HepG2 (cell line): ENCODE measurements at regions not wholly inside any gene's neighbourhood (a gene's known extent, or its start where the extent isn't known, plus 50 kb on each side); places are given as distances from the start of the nearest gene placed in this dataset.

Experiments
- ATAC-seq: fragments of 200-7000 bp; cut with Tn5 transposase; 3 replicates; pipeline ENCODE4 v1.9.1; 2020; ENCODE audit warnings: mild to moderate bottlenecking, moderate library complexity
- BruUV-seq: library from RNA; stranded (reverse); fragments of 400-500 nt; replicated peaks from 2 replicates; lab custom pipeline; 2021; lab: Mats Ljungman, UMichigan
- CTCF ChIA-PET: fragments of 300-600 bp; formaldehyde crosslinking; extraction: SDS; loops from one replicate; lab custom pipeline; 2021; ENCODE audit warnings: low total read pairs, inconsistent platforms, low intra/inter-chr PET ratio; lab: Yijun Ruan, JAX
- POLR2A ChIA-PET: fragments of 350-600 bp; sonication (Branson Sonifier 250); formaldehyde crosslinking; loops from one replicate; lab custom pipeline; 2020; ENCODE audit warnings: antibody characterized with exemption, inconsistent platforms; lab: Yijun Ruan, JAX
- DNase-seq: peaks from one replicate; pipeline ENCODE4 v3.0.0-alpha.2; 2015; ENCODE audit warnings: low spot score
- FAIRE-seq: peaks from 3 replicates; lab custom pipeline; 2011; peaks lifted over from hg19 to GRCh38; lab: Jason Lieb, UNC
- H2AFZ ChIP-seq: one replicate; pipeline ENCODE4 v1.6.1; 2011; ENCODE audit warnings: low read length, inconsistent platforms
- H3K27ac ChIP-seq: fragments of 300-600 bp; 3 replicates; pipeline ENCODE4 v1.8.0; 2011; ENCODE audit warnings: mixed run types, mild to moderate bottlenecking, mixed read lengths, low read length, inconsistent platforms; ENCODE audit not compliant: insufficient read depth; ENCODE audit errors: extremely low read length
- H3K27me3 ChIP-seq, 2 experiments: fragments of 200-600 bp in 1 of 2; 2 replicates in 1 of 2; 3 replicates in 1 of 2; pipeline versions ENCODE4 v1.6.0 to v1.8.0; 2011; ENCODE audit warnings: low read length in 2 of 2, mild to moderate bottlenecking in 2 of 2, moderate library complexity in 2 of 2, inconsistent platforms in 1 of 2; ENCODE audit not compliant: insufficient read depth in 2 of 2, control insufficient read depth in 1 of 2
- H3K36me3 ChIP-seq, 2 experiments: fragments of 200-600 bp in 1 of 2; replicated peaks in 1 of 2; 2 replicates in 1 of 2; 3 replicates in 1 of 2; pipeline versions ENCODE4 v1.5.1 to v1.8.0; 2011; ENCODE audit warnings: low read length in 2 of 2, inconsistent platforms in 1 of 2; ENCODE audit not compliant: insufficient read depth in 2 of 2, control insufficient read depth in 1 of 2
- H3K4me1 ChIP-seq: 2 replicates; pipeline ENCODE4 v1.5.1; 2012; ENCODE audit warnings: low read length, inconsistent platforms; ENCODE audit not compliant: insufficient read depth
- H3K4me2 ChIP-seq: 2 replicates; pipeline ENCODE4 v1.6.0; 2011; ENCODE audit warnings: low read depth, low read length, inconsistent platforms
- H3K4me3 ChIP-seq, 3 experiments: fragments of 200-600 bp in 1 of 3; sonication (generic), shearing (Covaris generic) in 1 of 3; replicated peaks in 1 of 3; 2 replicates each; pipeline ENCODE4 v1.5.1; 2011 to 2016; ENCODE audit warnings: low read length in 3 of 3, inconsistent platforms in 2 of 3, low read depth in 2 of 3, mild to moderate bottlenecking in 2 of 3, control low read depth in 1 of 3, mixed read lengths in 1 of 3; ENCODE audit not compliant: insufficient read depth in 1 of 3
- H3K79me2 ChIP-seq: one replicate; pipeline ENCODE4 v1.6.1; 2011; ENCODE audit warnings: low read length, inconsistent platforms; ENCODE audit not compliant: insufficient read depth
- H3K9ac ChIP-seq: 2 replicates; pipeline ENCODE4 v1.6.0; 2011; ENCODE audit warnings: mild to moderate bottlenecking, low read depth, low read length, inconsistent platforms; ENCODE audit not compliant: insufficient read depth
- H3K9me3 ChIP-seq: 2 replicates; pipeline ENCODE4 v1.5.1; 2012; ENCODE audit warnings: mild to moderate bottlenecking, low read length
- H4K20me1 ChIP-seq: 2 replicates; pipeline ENCODE4 v1.6.0; 2011; ENCODE audit warnings: inconsistent platforms, mild to moderate bottlenecking, low read length, moderate library complexity; ENCODE audit not compliant: insufficient read depth
- EEA1 ChIP-seq: sonication (generic); formaldehyde crosslinking; IDR thresholded peaks from 2 replicates; pipeline ENCODE4 v1.5.1; 2020; ENCODE audit warnings: mild to moderate bottlenecking, missing genetic modification reagents, borderline replicate concordance
- KDM2A ChIP-seq: sonication (generic); formaldehyde crosslinking; IDR thresholded peaks from 2 replicates; pipeline ENCODE4 v1.4.0; 2020; ENCODE audit warnings: low read depth, missing genetic modification reagents, borderline replicate concordance
- MTERF4 ChIP-seq: sonication (generic); formaldehyde crosslinking; IDR thresholded peaks from 2 replicates; pipeline ENCODE4 v1.8.0; 2023; ENCODE audit warnings: mild to moderate bottlenecking, missing genetic modification reagents
- NFE2L2 ChIP-seq: fragments of 150-350 bp; IDR thresholded peaks from 2 replicates; pipeline ENCODE4 v1.6.1; 2014; ENCODE audit warnings: low read length
- NFYB ChIP-seq: sonication (generic); formaldehyde crosslinking; IDR thresholded peaks from 2 replicates; pipeline ENCODE4 v1.4.0; 2020; ENCODE audit warnings: missing genetic modification reagents
- RAD21 ChIP-seq: fragments of 450-650 bp; formaldehyde crosslinking; IDR thresholded peaks from 2 replicates; pipeline ENCODE4 v1.5.0; 2020; ENCODE audit warnings: mild to moderate bottlenecking
- SAFB2 ChIP-seq: sonication (generic); formaldehyde crosslinking; IDR thresholded peaks from 2 replicates; pipeline ENCODE4 v1.5.1; 2020; ENCODE audit warnings: missing genetic modification reagents, low read depth, mild to moderate bottlenecking, borderline replicate concordance
- ZBTB42 ChIP-seq: sonication (generic); formaldehyde crosslinking; IDR thresholded peaks from 2 replicates; pipeline ENCODE4 v1.5.0; 2020; ENCODE audit warnings: mild to moderate bottlenecking, missing genetic modification reagents
- ZMAT5 ChIP-seq: sonication (generic); formaldehyde crosslinking; IDR thresholded peaks from 2 replicates; pipeline ENCODE4 v1.5.0; 2020; ENCODE audit warnings: mild to moderate bottlenecking, low read depth, missing genetic modification reagents, borderline replicate concordance
- ZNF101 ChIP-seq: sonication (generic); formaldehyde crosslinking; IDR thresholded peaks from 2 replicates; pipeline ENCODE4 v1.4.0; 2020; ENCODE audit warnings: mild to moderate bottlenecking, low read depth, missing genetic modification reagents, borderline replicate concordance
- ZNF160 ChIP-seq: sonication (generic); formaldehyde crosslinking; IDR thresholded peaks from 2 replicates; pipeline ENCODE4 v1.8.0; 2022; ENCODE audit warnings: mild to moderate bottlenecking, inconsistent platforms, missing genetic modification reagents
- ZNF292 ChIP-seq: sonication (generic); formaldehyde crosslinking; IDR thresholded peaks from 2 replicates; pipeline ENCODE4 v1.8.1; 2022; ENCODE audit warnings: mild to moderate bottlenecking, low read depth, missing genetic modification reagents, borderline replicate concordance
- ZNF816 ChIP-seq: sonication (generic); formaldehyde crosslinking; IDR thresholded peaks from 2 replicates; pipeline ENCODE4 v1.8.0; 2022; ENCODE audit warnings: missing genetic modification reagents, mild to moderate bottlenecking, borderline replicate concordance
- WGBS: methylation state at CpG from one replicate; pipeline ENCODE4 v1.1.6; 2017; ENCODE audit warnings: low lambda C conversion rate; 5-methylcytosine and 5-hydroxymethylcytosine counted together
- in situ Hi-C: cut with HindIII; loops from 2 replicates; pipeline ENCODE4 v1.10.0; 2017; ENCODE audit warnings: low pct_unique_long_range_greater_than_20kb; ENCODE audit not compliant: extremely low pct_ligation_motif_present
- intact Hi-C: fragments of 100-400 bp; cut with micrococcal nuclease; formaldehyde crosslinking; loops from one replicate; pipeline ENCODE4 v1.10.0; 2022; ENCODE audit not compliant: unreplicated experiment
- TF ChIP-seq, protein P1 (sequence below): IDR thresholded peaks from 2 replicates; pipeline ENCODE4 v1.6.1; 2016; ENCODE audit warnings: missing genetic modification reagents, missing compliant biosample characterization
- TF ChIP-seq, protein P2 (sequence below): sonication (generic); formaldehyde crosslinking; IDR thresholded peaks from 2 replicates; pipeline ENCODE4 v1.8.1; 2023; ENCODE audit warnings: mild to moderate bottlenecking, inconsistent platforms, moderate library complexity, missing genetic modification reagents, borderline replicate concordance

GRCh38 chr4:138775890-138776289 lies 239.7 kb upstream of the NOCT start:
- TF ChIP-seq KDM2A (CRISPR knock-in tag), result no peak
- TF ChIP-seq ZMAT5 (CRISPR knock-in tag), result no peak
- no peak for TF ChIP-seq ZNF160 (CRISPR knock-in tag)
- TF ChIP-seq EEA1 (CRISPR knock-in tag), result no peak
- no peak for TF ChIP-seq ZBTB42 (CRISPR knock-in tag)
- no peak for TF ChIP-seq ZNF101 (CRISPR knock-in tag)
- TF ChIP-seq, all 625 proteins: peak for 0
- Histone ChIP-seq H3K9ac (no peak overlapping the region), H3K27me3 (peaks cover 0 to 7% of the 10 kb centered on the region in 2 experiments; a peak in 2 of 5 replicates), H3K9me3 (no peaks in the 10 kb centered on the region), H3K4me1 (no peaks in the 10 kb centered on the region), H4K20me1 (no peaks in the 10 kb centered on the region), H2AFZ (no peak overlapping the region), H3K79me2 (no peaks in the 10 kb centered on the region), H3K4me3 (no peak overlapping the region), H3K4me2 (no peak overlapping the region), H3K27ac (no peak overlapping the region), H3K36me3 (no peaks in the 10 kb centered on the region)
- DNase-seq (no peak), FAIRE-seq (no peak), ATAC-seq (no peak)
- ChIA-PET POLR2A (no interaction called here), CTCF (no interaction called here)
- 0% methylated on average over 5 of the region's 6 CpGs for WGBS
- intact Hi-C loops (no loop called here), in situ Hi-C loops (no loop called here)
- BruUV-seq, result no TSS peak

- TF ChIP-seq, protein P1, sequence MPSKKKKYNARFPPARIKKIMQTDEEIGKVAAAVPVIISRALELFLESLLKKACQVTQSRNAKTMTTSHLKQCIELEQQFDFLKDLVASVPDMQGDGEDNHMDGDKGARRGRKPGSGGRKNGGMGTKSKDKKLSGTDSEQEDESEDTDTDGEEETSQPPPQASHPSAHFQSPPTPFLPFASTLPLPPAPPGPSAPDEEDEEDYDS, result no peak
- TF ChIP-seq, protein P2, sequence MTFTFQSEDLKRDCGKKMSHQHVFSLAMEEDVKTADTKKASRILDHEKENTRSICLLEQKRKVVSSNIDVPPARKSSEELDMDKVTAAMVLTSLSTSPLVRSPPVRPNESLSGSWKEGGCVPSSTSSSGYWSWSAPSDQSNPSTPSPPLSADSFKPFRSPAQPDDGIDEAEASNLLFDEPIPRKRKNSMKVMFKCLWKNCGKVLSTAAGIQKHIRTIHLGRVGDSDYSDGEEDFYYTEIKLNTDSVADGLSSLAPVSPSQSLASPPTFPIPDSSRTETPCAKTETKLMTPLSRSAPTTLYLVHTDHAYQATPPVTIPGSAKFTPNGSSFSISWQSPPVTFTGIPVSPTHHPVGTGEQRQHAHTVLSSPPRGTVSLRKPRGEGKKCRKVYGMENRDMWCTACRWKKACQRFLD, result no peak
- TF ChIP-seq ZNF816 (no peak), RAD21 (CRISPR knock-in tag) (no peak), MTERF4 (no peak), NFE2L2 (no peak), SAFB2 (no peak), ZNF292 (no peak), NFYB (CRISPR knock-in tag) (no peak)
- POLR2A ChIA-PET, result no interaction called here
- in situ Hi-C loops (no loop called here), intact Hi-C loops (no loop called here)
- H4K20me1 ChIP-seq, result no peaks in the 10 kb centered on the region
- no peak overlapping the region for H3K9ac ChIP-seq
- H3K4me3 ChIP-seq, result no peak overlapping the region
- BruUV-seq, result no TSS peak
- peaks cover 0 to 7% of the 10 kb centered on the region in 2 experiments; a peak in 2 of 5 replicates for H3K27me3 ChIP-seq
- H3K36me3 ChIP-seq, result no peaks in the 10 kb centered on the region
- no peak overlapping the region for H3K4me2 ChIP-seq
- CTCF ChIA-PET, result no interaction called here
- DNase-seq (no peak), FAIRE-seq (no peak), ATAC-seq (no peak)
- no peaks in the 10 kb centered on the region for H3K9me3 ChIP-seq
- no peak overlapping the region for H3K27ac ChIP-seq
- H2AFZ ChIP-seq, result no peak overlapping the region
- H3K4me1 ChIP-seq, result no peaks in the 10 kb centered on the region
- WGBS, result 0% methylated on average over 3 of the region's 3 CpGs
- H3K79me2 ChIP-seq, result no peaks in the 10 kb centered on the region
Measured at GRCh38 chr4:138775489-138775888, 240.1 kb upstream of the NOCT start.
